NCI-H2107 (cell line): ENCODE measurements at regions not wholly inside any gene's neighbourhood (a gene's known extent, or its start where the extent isn't known, plus 50 kb on each side); places are given as distances from the start of the nearest gene placed in this dataset.
A peak's percentile ranks its signal among the peaks of the same experiment; 100 is the strongest.

ENCODE experiments used
- DNase-seq: peaks from one replicate; lab custom pipeline; 2025; lab: John Stamatoyannopoulos, UW

DNA sequence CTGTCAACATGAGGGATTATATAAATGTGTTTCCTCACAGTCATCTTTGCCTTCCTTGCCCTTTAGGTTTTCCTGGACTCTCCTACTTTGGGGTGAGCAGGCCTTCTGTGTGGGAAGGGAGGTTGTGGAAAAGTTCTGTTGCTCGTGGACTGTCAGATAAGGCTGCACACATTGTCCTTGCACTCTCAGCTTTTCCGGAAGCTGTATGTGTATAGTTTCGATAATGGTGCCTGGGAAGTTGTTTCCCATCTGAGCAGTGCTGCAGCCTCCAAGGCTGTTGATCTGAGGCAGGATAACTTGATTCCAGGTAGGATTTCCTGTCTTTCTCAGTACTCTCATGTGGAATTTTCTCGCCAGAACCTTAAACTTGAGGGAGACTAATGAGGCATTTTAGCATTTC lies 297.8 kb upstream of the AZI2 start:
- DNase-seq = no peak

DNA sequence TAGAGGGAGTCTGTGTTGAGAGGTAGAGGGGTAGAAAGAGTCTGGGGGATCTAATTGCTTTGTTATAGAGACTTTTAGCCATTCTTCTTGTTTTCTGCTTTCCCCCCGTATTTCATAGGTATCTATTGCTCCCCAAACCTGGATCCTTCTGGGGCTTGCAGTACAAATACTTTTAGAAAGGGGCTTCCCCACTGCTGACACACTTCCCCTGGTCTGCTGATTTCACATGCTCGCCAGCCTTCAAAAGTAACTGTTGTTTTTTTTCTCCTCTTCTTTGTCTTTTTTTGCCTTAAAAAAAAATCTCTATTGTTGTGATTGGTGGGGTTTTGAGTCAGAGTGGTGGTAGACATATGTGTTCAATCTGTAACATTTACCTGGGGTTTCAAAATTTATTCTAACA lies 300.6 kb upstream of the AZI2 start:
- no peak for DNase-seq

DNA sequence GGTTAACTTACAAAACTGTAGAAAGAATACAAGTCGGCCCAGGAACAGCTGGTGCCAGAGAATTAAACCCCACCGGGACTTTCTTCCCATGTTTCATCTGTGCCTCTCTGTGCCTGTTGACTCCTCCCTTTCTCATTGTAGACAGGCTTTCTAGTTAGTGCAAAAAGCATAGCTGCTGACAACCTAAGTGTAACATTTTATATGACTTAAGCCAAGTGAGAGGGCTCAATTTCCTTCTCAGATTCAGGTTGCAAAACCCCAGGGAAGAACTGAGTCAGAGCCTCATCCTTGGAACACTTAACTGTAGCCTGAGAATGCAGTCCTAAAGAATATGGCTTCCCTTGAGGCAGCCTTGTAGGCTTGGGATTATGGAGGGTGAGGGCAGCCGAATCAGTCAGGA lies 302.5 kb upstream of the AZI2 start:
- DNase-seq = no peak

DNA sequence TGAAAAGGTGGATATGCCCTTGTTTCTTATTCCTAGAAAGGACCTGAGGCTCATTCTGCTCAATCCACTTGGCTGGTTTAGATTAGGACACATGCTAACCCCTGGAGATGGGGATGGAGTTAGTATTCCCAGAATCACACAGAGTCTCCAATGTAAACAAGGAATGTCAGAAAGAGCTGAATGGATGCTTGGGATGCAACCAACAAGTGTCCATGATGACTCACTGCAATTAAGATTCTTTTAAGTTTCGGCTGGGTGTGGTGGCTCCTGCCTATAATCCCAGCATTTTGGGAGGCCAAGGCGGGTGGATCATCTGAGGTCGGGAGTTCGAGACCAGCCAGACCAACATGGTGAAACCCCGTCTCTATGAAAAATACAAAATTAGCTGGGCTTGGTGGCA lies 315.5 kb upstream of the AZI2 start:
- DNase-seq = no peak

DNA sequence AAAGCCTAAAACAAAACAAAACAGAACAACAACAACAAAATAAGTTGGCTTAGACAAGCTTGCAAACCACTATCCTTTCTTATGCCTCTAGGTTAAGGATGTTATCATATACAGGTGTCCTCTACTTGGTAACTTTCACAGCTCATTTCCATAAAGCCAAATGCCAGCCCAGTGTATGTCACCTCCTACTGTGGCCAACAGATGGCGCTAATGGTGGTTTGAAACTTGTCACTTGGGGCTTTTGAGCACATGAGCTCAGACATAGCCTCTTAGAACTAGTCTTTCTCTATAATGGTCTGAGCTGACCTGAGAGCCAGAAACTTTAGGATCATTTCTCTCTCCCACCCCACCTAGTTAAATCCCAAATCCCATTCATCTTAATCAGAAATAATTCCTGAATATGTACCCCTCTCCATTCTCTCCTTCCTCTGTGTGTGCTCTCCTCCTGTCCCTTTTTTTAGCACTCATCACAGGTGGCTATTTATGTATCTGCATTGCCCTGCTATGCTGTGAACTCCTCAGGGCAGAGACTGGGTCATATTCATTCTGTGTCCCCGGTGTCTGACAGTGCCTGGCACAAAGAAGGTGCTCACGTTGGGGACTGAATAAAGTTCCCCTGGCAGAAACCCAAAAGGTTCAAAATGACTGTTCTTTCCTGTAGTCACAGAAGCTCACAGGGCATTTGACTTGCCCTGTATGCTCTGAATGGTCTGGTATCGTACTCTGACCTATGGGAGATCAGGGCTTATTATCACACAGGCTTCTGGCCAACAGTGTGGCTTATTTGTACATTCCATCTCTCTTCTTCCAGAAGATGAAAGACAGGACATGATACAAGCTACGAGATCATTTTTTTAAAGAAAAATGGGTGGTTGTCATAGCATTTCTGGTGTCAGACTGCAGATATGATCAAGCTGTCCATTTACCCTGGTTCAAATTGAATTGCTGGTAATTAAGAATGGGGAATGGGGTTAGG lies 319.3 kb upstream of the AZI2 start:
- DNase-seq = no peak

GRCh38 chr3:28669870-28670269 lies 321.2 kb upstream of the AZI2 start:
- DNase-seq = no peak

GRCh38 chr3:28672406-28672805 lies 323.8 kb upstream of the AZI2 start:
- no peak for DNase-seq

DNA sequence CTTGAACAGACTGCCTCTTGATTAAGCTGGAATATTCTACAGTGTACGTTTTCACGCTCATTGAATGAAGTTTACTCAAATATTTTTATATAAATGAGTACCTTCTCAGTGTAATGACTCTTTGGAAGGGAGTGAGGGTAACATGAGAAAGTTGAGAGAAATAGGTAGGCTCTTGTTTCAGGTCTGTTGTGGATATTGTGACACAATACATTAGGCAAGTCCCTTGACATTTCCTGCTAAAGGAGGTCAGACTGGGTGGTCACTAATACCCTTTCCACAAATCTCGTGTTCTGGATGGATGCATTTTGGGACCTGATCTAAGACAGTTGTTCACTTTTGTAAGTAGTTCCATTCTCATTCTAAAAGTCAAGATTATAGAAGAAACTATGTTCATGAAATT lies 324.8 kb upstream of the AZI2 start:
- DNase-seq = no peak

GRCh38 chr3:28674212-28674611 lies 325.6 kb upstream of the AZI2 start:
- no peak for DNase-seq

DNA sequence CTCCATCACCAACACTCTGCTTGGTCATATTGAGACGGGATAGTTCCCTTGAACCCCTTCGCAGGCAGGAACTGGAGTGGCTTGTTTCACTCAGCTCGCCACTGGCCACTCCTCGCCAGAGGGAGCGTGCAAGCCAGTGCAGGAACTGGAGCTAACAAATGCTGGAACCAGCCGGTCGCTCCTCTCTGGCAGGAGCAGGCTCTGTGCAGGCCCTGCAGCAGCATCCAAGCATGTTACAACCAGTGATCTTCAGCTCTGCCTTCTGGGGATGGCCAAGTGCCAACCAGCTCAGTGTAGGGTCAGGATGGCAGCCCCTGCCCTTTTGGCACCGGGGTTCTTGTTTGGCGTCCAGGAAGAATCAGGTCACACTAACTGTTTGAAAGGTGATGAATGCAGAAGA lies 329.0 kb upstream of the AZI2 start:
- DNase-seq = no peak

- no peak for DNase-seq
Observed at GRCh38 chr3:28678086-28678485, 329.5 kb upstream of the AZI2 start.

- no peak for DNase-seq
Observed at GRCh38 chr3:28680050-28680449, 331.4 kb upstream of the AZI2 start.

DNA sequence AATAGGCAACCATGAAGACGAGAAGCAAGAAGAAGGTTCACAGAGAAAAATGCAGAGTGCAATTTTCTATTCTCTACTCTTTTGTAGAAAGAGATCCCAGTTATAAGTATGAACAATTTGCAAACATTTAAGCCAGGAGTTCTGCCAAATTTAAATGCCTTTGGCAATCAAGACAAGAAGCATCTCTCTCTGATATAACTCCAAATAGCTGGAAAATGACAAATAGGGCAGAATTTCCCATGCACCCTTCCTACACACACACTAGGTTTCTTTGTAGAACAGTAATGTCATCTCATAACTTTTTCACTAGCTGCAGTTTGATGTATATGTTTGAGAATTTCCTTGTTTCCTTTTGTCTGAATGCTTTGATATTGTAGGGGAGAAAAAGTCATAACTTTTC lies 333.5 kb upstream of the AZI2 start:
- no peak for DNase-seq

DNA sequence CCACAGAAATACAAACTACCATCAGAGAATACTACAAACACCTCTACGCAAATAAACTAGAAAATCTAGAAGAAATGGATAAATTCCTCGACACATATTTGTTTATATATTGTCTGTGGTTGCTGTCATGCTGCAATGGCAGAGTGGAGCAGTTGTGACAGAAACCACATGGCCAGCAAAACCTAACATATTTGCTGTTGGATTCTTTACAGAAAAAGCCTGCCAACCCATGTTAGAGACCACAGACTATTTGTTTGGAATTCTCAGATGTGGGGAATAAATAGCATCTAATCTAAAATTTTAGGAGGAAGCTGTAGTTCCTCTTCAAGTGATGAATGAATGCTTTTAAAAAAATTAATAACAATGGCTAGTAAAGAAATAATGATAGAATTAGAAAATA lies 341.6 kb upstream of the AZI2 start:
- DNase-seq = no peak

DNA sequence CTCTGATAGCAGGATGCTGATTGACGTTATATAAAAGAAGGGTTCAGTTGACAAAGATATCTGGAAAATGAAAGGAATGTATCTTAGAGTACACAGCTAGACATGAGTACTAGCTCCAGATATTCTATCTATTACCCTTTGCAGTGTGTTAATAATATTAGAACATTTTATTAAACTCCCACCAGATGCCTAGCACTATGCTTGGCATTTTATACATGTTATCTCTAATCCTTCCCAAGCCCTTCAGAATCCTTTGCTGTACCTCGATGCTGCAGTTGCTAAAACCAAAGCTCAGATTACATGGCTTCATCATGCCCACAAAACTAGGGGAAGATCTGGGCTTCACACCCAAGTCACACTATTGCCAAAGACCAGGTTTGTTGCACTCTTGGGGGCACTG lies 350.1 kb upstream of the AZI2 start:
- no peak for DNase-seq

GRCh38 chr3:28699283-28699682 lies 350.7 kb upstream of the AZI2 start:
- DNase-seq = no peak

GRCh38 chr3:28700728-28701127 lies 352.1 kb upstream of the AZI2 start:
- DNase-seq = no peak

DNA sequence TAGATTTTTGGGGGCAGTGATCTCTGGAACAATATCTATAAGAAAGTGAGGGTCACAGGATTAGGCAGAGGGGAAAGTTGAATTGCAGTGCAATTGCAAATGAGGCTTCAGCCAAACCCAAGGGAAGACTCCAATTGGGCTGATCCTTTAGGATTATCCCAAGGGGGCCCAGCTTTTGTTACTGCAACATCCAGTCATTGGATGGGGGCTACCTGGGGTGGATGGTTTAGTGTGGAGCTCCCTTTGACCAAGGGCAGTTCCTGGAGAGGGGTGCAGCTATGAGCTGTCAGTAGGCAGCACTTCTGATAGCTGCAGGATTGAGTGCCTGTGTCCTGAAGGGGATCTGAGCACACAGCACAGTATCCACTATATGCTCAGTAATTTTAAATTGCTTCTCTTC lies 355.2 kb upstream of the AZI2 start:
- DNase-seq = no peak

DNA sequence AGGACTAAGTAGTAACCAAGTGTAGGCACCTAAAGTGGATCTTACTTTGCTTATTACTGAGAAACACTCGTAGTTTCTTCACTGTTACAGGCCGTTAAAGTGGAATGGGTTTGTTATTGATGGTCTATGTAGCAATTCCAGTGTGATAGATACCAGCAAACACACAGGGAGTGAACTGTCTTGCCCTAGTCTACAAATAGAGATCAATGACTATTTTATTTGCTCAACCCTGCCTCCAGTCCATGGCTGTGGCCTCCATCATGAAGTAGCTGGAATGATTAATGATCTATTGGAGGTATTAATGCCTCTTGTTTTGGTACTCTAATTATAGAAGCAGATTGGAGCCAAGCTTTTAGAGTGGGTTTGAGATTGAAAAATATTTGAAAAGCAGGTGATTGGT lies 362.7 kb upstream of the AZI2 start:
- DNase-seq = no peak

- DNase-seq = no peak
Observed at GRCh38 chr3:28716939-28717338, 368.3 kb upstream of the AZI2 start.

GRCh38 chr3:28718074-28718849 lies 369.6 kb upstream of the AZI2 start:
- DNase-seq = no peak

GRCh38 chr3:28726840-28727239 lies 378.2 kb upstream of the AZI2 start:
- DNase-seq = peak; percentile 6

- no peak for DNase-seq
Observed at GRCh38 chr3:28727307-28727706, 378.7 kb upstream of the AZI2 start.
